ENCODE measurements at regions not wholly inside any gene's neighbourhood (a gene's known extent, or its start where the extent isn't known, plus 50 kb on each side); places are given as distances from the start of the nearest gene placed in this dataset.
"Not testable (repeated sequence)": the region's sequence is repeated elsewhere in the genome, so short reads cannot be mapped to it uniquely, and the experiment has no call there.

DNA sequence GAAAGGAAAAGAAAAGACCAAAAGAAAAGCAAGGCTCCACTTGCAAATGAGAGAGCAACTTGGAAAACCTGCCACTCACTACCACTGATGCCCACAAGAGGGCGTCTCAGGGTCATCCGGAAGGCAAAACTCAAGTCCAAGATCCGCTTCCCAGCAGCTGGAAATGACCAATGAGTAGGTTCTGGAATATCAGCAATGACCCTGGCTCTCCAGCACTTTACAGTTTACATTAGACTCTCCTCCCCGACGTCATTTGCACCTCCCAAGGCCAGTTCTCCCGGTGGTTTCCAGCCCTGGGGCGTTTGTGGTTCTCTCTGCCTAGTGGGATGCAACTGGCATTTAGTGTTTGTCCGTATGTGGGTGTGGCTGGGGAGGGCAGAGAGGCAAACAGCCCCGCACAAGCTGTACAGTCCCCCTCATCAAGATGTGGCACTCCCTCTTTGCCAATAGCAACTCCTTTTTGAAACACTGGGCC, 193.8 kb upstream of the ZNF618 start:
- Histone ChIP-seq H3F3A (ENCODE audit: insufficient read depth, low read length) (no peaks in the 10 kb centered on the region), H3K9me2 (replicated peaks; ENCODE audit: insufficient read depth, low read length) (no peaks in the 10 kb centered on the region), H3K9me3 (replicated peaks; ENCODE audit: insufficient read depth, low read length) (no peaks in the 10 kb centered on the region), H3K27me3 (replicated peaks; ENCODE audit: insufficient read depth, low read length) (no peaks in the 10 kb centered on the region), H4K20me1 (ENCODE audit: insufficient read depth, low read length) (no peaks in the 10 kb centered on the region), H3K4me3 (ENCODE audit: low read length) (no peak overlapping the region), H3K79me2 (ENCODE audit: low read length) (no peaks in the 10 kb centered on the region), H3K36me3 (replicated peaks; ENCODE audit: insufficient read depth, low read length) (no peaks in the 10 kb centered on the region), H3K4me2 (ENCODE audit: low read depth, low read length) (no peak overlapping the region), H3K27ac (ENCODE audit: low read length) (no peak overlapping the region), H3K4me1 (ENCODE audit: low read length) (no peaks in the 10 kb centered on the region), H3K9ac (ENCODE audit: low read length) (no peak overlapping the region), H2AFZ (ENCODE audit: low read length) (no peak overlapping the region)
- TF ChIP-seq, protein P1, sequence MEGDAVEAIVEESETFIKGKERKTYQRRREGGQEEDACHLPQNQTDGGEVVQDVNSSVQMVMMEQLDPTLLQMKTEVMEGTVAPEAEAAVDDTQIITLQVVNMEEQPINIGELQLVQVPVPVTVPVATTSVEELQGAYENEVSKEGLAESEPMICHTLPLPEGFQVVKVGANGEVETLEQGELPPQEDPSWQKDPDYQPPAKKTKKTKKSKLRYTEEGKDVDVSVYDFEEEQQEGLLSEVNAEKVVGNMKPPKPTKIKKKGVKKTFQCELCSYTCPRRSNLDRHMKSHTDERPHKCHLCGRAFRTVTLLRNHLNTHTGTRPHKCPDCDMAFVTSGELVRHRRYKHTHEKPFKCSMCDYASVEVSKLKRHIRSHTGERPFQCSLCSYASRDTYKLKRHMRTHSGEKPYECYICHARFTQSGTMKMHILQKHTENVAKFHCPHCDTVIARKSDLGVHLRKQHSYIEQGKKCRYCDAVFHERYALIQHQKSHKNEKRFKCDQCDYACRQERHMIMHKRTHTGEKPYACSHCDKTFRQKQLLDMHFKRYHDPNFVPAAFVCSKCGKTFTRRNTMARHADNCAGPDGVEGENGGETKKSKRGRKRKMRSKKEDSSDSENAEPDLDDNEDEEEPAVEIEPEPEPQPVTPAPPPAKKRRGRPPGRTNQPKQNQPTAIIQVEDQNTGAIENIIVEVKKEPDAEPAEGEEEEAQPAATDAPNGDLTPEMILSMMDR (IDR thresholded peaks at IDR 0.05; ENCODE audit: low read length) = peak; percentile 86
- TF ChIP-seq EZH2phosphoT487 (IDR thresholded peaks at IDR 0.05; ENCODE audit: low read length) = no peak
- DNase-seq = peak; percentile 40

DNA sequence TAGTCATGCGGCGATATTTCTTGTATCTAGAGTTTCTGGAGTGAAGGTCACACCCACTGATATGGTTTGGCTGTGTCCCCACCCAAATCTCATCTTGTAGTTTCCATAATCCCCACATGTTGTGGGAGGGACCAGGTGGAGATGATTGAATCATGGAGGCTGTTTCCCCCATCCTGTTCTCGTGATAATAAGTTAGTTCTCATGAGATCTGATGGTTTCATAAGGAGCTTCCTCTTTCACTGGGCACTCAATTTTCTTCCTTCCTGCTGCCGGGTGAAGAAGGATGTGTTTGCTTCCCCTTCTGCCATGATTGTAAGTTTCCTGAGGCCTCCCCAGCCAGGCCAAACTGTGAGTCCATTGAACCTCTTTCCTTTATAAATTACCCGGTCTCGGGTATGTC, 190.5 kb upstream of the ZNF618 start:
- not testable (repeated sequence) for H3F3A ChIP-seq (ENCODE audit: insufficient read depth, low read length); H3K27ac ChIP-seq (ENCODE audit: low read length); H2AFZ ChIP-seq (ENCODE audit: low read length); H3K9me2 ChIP-seq (replicated peaks; ENCODE audit: insufficient read depth, low read length); H3K36me3 ChIP-seq (replicated peaks; ENCODE audit: insufficient read depth, low read length); H3K9ac ChIP-seq (ENCODE audit: low read length); H3K27me3 ChIP-seq (replicated peaks; ENCODE audit: insufficient read depth, low read length); H3K4me3 ChIP-seq (ENCODE audit: low read length); H3K79me2 ChIP-seq (ENCODE audit: low read length); H3K4me1 ChIP-seq (ENCODE audit: low read length); H3K9me3 ChIP-seq (replicated peaks; ENCODE audit: insufficient read depth, low read length); H4K20me1 ChIP-seq (ENCODE audit: insufficient read depth, low read length); DNase-seq; H3K4me2 ChIP-seq (ENCODE audit: low read depth, low read length)

DNA sequence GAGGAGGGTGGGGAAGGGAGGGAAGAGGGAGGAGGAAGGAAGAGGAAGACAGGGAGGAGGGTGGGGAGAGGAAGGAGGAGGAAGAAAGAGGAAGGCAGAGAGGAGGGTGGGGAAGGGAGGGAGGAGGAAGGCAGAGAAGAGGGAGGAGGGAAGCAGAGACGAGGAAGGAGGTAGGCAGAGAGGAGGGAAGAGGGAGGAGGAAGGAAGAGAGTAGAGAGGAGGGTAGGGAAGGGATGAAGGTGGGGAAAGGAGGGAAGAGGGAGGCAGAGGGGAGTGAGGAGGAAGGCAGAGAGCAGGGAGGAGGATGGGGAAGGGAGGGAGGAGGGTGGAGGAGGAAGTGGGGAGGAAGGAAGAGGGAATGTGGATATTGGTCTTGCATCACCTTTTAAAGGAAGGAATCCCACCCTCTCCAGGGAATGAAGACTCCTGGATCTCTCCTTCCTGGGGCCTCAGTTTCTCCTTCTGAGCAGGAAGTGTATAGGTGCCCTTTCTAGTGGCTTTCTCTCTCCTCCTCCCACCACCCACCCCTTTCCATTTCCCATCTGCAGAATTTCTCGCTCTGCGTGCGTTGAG, 188.9 kb upstream of the ZNF618 start:
- no peaks in the 10 kb centered on the region for H3F3A ChIP-seq (ENCODE audit: insufficient read depth, low read length)
- no peaks in the 10 kb centered on the region for H3K27me3 ChIP-seq (replicated peaks; ENCODE audit: insufficient read depth, low read length)
- TF ChIP-seq, protein P1 (IDR thresholded peaks at IDR 0.05; ENCODE audit: low read length) = no peak
- TF ChIP-seq EZH2 (optimal IDR thresholded peaks at IDR 0.05; ENCODE audit: low read depth, low read length) (no peak), EZH2phosphoT487 (IDR thresholded peaks at IDR 0.05; ENCODE audit: low read length) (no peak)
- no peaks in the 10 kb centered on the region for H4K20me1 ChIP-seq (ENCODE audit: insufficient read depth, low read length)
- no peaks in the 10 kb centered on the region for H3K4me1 ChIP-seq (ENCODE audit: low read length)
- no peak overlapping the region for H3K4me2 ChIP-seq (ENCODE audit: low read depth, low read length)
- no peaks in the 10 kb centered on the region for H3K9me2 ChIP-seq (replicated peaks; ENCODE audit: insufficient read depth, low read length)
- H3K36me3 ChIP-seq (replicated peaks; ENCODE audit: insufficient read depth, low read length) = no peaks in the 10 kb centered on the region
- H3K9ac ChIP-seq (ENCODE audit: low read length) = no peak overlapping the region
- DNase-seq = no peak
- no peaks in the 10 kb centered on the region for H3K79me2 ChIP-seq (ENCODE audit: low read length)
- no peak overlapping the region for H2AFZ ChIP-seq (ENCODE audit: low read length)
- no peaks in the 10 kb centered on the region for H3K9me3 ChIP-seq (replicated peaks; ENCODE audit: insufficient read depth, low read length)
- no peak overlapping the region for H3K27ac ChIP-seq (ENCODE audit: low read length)
- H3K4me3 ChIP-seq (ENCODE audit: low read length) = no peak overlapping the region

DNA sequence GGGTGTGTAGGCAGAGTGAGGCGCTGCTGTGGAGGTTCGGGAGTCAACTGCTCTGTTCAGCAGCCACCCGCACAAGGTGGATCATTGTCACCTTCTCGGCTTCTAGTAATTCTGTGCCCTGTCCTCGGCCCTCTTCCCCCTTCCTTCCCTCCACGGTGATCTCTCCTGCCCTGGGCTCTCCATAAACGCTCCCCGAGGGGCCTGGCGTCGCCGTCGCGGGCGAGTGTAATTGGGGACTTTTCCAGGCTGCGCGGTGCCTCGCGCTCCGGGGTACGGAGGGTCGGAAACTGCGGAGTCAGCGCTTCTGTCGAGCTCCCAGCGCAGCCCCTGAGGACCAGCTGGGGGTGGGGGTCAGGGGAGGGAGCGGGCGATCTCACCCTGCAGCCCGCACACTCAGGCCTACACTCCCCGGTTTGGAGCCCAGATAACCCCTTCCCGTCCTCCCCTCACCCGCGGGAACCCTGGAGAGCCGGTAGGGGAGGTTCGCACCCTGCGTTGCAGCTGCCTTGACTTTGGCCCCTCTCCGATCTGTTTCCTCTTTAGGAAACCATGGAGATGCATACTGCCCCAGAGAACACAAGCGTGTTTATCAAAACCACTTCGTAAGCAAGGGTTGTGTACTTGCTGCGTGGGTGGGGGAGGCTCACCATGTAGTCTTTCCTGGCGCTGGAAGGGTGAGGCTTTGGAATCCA, 188.3 kb upstream of the ZNF618 start:
- Histone ChIP-seq H4K20me1 (ENCODE audit: insufficient read depth, low read length) (no peaks in the 10 kb centered on the region), H3F3A (ENCODE audit: insufficient read depth, low read length) (no peaks in the 10 kb centered on the region), H3K9me3 (replicated peaks; ENCODE audit: insufficient read depth, low read length) (no peaks in the 10 kb centered on the region), H3K36me3 (replicated peaks; ENCODE audit: insufficient read depth, low read length) (no peaks in the 10 kb centered on the region), H3K27me3 (replicated peaks; ENCODE audit: insufficient read depth, low read length) (no peaks in the 10 kb centered on the region), H3K9ac (ENCODE audit: low read length) (no peak overlapping the region), H3K9me2 (replicated peaks; ENCODE audit: insufficient read depth, low read length) (no peaks in the 10 kb centered on the region), H3K4me3 (ENCODE audit: low read length) (no peak overlapping the region), H3K27ac (ENCODE audit: low read length) (no peak overlapping the region), H3K4me1 (ENCODE audit: low read length) (no peaks in the 10 kb centered on the region), H3K4me2 (ENCODE audit: low read depth, low read length) (no peak overlapping the region), H3K79me2 (ENCODE audit: low read length) (no peaks in the 10 kb centered on the region), H2AFZ (ENCODE audit: low read length) (no peak overlapping the region)
- no peak for DNase-seq
- TF ChIP-seq EZH2phosphoT487 (IDR thresholded peaks at IDR 0.05; ENCODE audit: low read length) (no peak), EZH2 (optimal IDR thresholded peaks at IDR 0.05; ENCODE audit: low read depth, low read length) (no peak)
- TF ChIP-seq, protein P1 (IDR thresholded peaks at IDR 0.05; ENCODE audit: low read length) = no peak

Measured in MM.1S (cell line).